ENCODE measurements at regions not wholly inside any gene's neighbourhood (a gene's known extent, or its start where the extent isn't known, plus 50 kb on each side); places are given as distances from the start of the nearest gene placed in this dataset.

DNA sequence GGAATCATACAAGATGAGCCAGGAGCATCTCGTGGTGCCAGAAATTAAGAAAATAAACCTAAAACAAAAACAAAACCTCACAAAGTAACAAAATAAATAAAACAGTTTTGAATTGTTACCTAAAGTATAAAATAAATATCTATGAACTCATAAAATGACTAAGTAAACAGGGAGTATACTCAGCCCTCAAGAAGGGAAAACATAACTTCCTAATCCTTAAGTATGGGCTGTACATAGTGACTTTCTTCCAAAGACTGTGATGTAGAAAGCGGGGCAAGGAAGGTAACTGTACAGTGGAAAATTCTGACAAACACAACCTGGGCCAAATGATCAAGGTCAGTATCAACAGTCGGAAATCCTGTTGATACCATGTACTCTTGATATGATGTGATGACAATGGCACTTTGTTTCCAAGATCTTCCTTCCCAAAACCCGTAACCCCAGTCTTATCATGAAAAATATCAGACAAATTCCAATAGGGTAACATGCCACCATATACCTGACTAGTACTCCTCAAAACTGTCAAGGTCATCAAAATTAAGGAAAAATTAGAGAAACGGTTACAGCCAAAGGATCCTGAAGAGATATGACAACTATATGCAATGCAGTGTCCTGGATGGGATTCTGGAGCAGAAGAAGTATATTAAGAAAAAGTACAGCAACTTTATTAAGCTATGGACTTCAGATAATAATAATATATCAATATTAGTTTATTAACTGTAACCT lies 76.0 kb upstream of the XIRP2 start:
- TF ChIP-seq, protein P1, sequence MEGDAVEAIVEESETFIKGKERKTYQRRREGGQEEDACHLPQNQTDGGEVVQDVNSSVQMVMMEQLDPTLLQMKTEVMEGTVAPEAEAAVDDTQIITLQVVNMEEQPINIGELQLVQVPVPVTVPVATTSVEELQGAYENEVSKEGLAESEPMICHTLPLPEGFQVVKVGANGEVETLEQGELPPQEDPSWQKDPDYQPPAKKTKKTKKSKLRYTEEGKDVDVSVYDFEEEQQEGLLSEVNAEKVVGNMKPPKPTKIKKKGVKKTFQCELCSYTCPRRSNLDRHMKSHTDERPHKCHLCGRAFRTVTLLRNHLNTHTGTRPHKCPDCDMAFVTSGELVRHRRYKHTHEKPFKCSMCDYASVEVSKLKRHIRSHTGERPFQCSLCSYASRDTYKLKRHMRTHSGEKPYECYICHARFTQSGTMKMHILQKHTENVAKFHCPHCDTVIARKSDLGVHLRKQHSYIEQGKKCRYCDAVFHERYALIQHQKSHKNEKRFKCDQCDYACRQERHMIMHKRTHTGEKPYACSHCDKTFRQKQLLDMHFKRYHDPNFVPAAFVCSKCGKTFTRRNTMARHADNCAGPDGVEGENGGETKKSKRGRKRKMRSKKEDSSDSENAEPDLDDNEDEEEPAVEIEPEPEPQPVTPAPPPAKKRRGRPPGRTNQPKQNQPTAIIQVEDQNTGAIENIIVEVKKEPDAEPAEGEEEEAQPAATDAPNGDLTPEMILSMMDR (IDR thresholded peaks at IDR 0.05 in 4 of 5, conservative IDR thresholded peaks at IDR 0.05 in 1 of 5), result no peak
- no peak for TF ChIP-seq POLR2A (IDR thresholded peaks at IDR 0.05)
